Activated CD4-positive, alpha-beta T cell treated with anti-CD3 and anti-CD28 coated beads, Interleukin-2, amount 10 ng/mL, durations not matched to agents 24 days and 14 days (primary cell): ENCODE measurements at regions not wholly inside any gene's neighbourhood (a gene's known extent, or its start where the extent isn't known, plus 50 kb on each side); places are given as distances from the start of the nearest gene placed in this dataset.

Experiments
- DNase-seq: peaks from one replicate; pipeline ENCODE4 v3.0.0; 2022
- H3K27ac Mint-ChIP-seq: one replicate; pipeline ENCODE4 v1.8.0; 2022; ENCODE audit warnings: mild to moderate bottlenecking, mixed read lengths
- H3K27me3 Mint-ChIP-seq: one replicate; pipeline ENCODE4 v1.8.0; 2022; ENCODE audit warnings: mixed read lengths
- H3K36me3 Mint-ChIP-seq: one replicate; pipeline ENCODE4 v1.8.0; 2022; ENCODE audit warnings: low read depth, mild to moderate bottlenecking, mixed read lengths
- H3K4me1 Mint-ChIP-seq: one replicate; pipeline ENCODE4 v1.8.0; 2021; ENCODE audit warnings: mixed read lengths
- H3K4me3 Mint-ChIP-seq: one replicate; pipeline ENCODE4 v1.8.0; 2022; ENCODE audit warnings: mild to moderate bottlenecking, moderate library complexity, mixed read lengths
- H3K9me3 Mint-ChIP-seq: one replicate; pipeline ENCODE4 v1.8.0; 2021; ENCODE audit warnings: mixed read lengths
- intact Hi-C: fragments of 100-400 bp; cut with micrococcal nuclease; formaldehyde crosslinking; loops from one replicate; pipeline ENCODE4 v1.15.1; 2023

GRCh38 chr6:133758815-133759335, 130.0 kb upstream of the TCF21 start:
- Mint-ChIP-seq H3K4me1 (no peaks in the 10 kb centered on the region), H3K36me3 (no peaks in the 10 kb centered on the region), H3K9me3 (no peaks in the 10 kb centered on the region), H3K27ac (no peak overlapping the region), H3K4me3 (no peak overlapping the region), H3K27me3 (peaks cover 15% of the 10 kb centered on the region)
- intact Hi-C loops = no loop called here
- no peak for DNase-seq

- no peaks in the 10 kb centered on the region for H3K4me1 Mint-ChIP-seq
- no peak overlapping the region for H3K4me3 Mint-ChIP-seq
- intact Hi-C loops = no loop called here
- H3K36me3 Mint-ChIP-seq = no peaks in the 10 kb centered on the region
- no peaks in the 10 kb centered on the region for H3K9me3 Mint-ChIP-seq
- peaks cover 18% of the 10 kb centered on the region for H3K27me3 Mint-ChIP-seq
- H3K27ac Mint-ChIP-seq = no peak overlapping the region
- no peak for DNase-seq
These were observed 129.4 kb upstream of the TCF21 start for GRCh38 chr6:133759524-133759923.

GRCh38 chr6:133761706-133762105, 127.2 kb upstream of the TCF21 start:
- Mint-ChIP-seq H3K36me3 (no peaks in the 10 kb centered on the region), H3K27me3 (peaks cover 17% of the 10 kb centered on the region), H3K27ac (no peak overlapping the region), H3K4me1 (no peaks in the 10 kb centered on the region), H3K9me3 (no peaks in the 10 kb centered on the region), H3K4me3 (no peak overlapping the region)
- no peak for DNase-seq
- intact Hi-C loops = no loop called here

DNA sequence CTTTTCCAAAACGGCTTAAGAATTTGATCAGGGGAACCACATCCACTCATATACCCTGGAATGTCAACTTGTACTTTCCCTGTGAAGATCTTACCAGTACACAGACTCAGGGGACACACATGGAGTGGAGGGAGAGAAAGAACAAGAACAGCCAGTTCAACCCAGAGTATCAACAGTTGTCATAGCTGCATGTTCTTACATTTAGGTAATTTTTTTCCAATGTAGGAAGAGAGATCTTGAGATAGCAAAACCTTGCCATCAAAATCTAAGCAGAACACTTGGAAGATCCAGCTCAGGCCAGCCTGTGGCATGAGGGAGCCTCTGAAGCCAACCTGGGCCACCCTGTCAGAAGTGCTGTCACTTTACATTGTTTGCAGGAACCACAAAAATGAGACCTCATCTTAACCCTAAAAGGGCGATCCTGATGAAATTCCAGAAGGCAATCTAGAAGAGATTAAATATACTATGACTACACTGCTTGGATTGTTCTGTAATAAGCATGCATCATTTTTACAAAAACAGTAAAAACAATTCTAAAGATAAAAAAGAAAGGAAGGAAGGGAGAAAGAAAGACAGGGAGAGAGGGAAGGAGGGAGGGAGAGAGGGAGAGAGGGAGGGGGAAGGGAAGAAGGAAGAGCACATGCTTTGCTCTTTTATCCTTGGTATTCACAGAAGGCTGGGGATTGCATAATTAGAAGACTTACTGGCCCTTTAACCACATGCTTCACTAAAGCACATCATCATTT, 124.7 kb upstream of the TCF21 start:
- Mint-ChIP-seq H3K27ac (no peak overlapping the region), H3K4me3 (no peak overlapping the region), H3K9me3 (no peaks in the 10 kb centered on the region), H3K4me1 (no peaks in the 10 kb centered on the region), H3K27me3 (peaks cover 14% of the 10 kb centered on the region), H3K36me3 (no peaks in the 10 kb centered on the region)
- intact Hi-C loops = no loop called here
- DNase-seq = no peak

GRCh38 chr6:133764754-133765208, 124.1 kb upstream of the TCF21 start:
- Mint-ChIP-seq H3K27me3 (peaks cover 14% of the 10 kb centered on the region), H3K4me1 (no peaks in the 10 kb centered on the region), H3K9me3 (no peaks in the 10 kb centered on the region), H3K4me3 (no peak overlapping the region), H3K36me3 (no peaks in the 10 kb centered on the region), H3K27ac (no peak overlapping the region)
- intact Hi-C loops = no loop called here
- DNase-seq = no peak

DNA sequence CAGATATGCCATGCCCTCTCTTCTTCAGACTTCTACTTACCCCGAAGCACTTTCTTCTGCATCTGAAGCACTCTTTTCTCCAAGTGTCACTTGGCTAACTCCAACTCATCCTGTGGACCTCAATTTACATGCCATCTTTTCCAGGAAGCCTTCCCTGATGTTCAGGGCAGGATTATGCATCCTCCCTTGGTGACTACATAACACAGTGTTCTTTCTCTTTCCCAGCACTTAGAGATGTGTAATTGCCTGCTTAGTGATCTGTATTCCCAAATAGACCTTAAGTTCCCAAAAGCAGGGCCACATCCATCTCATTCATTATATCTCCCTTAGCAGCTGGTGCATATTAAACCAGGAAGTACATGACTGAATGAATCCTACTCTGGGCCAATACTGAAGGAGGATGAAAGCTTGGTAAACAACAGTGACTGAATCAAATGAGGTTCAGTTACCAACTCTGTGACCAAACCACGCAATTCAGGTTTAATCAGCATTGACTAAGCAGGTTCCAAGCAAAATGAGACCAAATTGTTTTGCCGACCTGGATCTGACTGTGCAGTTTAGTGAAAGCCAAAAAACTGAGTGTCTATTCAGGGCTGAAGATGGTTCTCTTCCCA, 121.4 kb upstream of the TCF21 start:
- intact Hi-C loops = no loop called here

GRCh38 chr6:133768656-133769295, 120.1 kb upstream of the TCF21 start:
- H3K27me3 Mint-ChIP-seq = peaks cover 15% of the 10 kb centered on the region
- H3K4me3 Mint-ChIP-seq = no peak overlapping the region
- H3K36me3 Mint-ChIP-seq = no peaks in the 10 kb centered on the region

More for the DNA sequence above, 121.4 kb upstream of the TCF21 start:
- Mint-ChIP-seq H3K4me3 (no peak overlapping the region), H3K9me3 (no peaks in the 10 kb centered on the region), H3K4me1 (no peaks in the 10 kb centered on the region), H3K36me3 (no peaks in the 10 kb centered on the region), H3K27me3 (peaks cover 20% of the 10 kb centered on the region), H3K27ac (no peak overlapping the region)
- DNase-seq = no peak

DNA sequence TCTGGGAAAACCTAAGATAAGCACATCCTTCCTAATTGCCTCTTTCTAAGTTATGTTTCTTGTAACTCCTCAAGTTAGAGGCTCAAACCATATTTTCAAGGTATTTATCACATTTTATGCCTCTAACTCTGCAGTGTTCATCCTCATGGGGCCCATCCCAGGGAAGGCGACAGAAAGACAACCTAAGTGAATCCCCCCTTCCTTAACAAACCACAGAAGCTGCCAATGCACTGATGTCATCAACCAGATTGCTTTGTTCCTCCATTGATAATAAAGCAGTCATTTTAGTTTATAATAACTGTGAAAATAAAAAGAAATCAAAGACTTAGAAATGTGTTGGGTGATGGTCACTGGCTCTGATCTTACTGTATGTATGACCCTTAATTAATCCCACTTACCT, 119.5 kb upstream of the TCF21 start:
- no peak overlapping the region for H3K4me3 Mint-ChIP-seq
- no peak for DNase-seq
- H3K27me3 Mint-ChIP-seq = peaks cover 8% of the 10 kb centered on the region
- H3K36me3 Mint-ChIP-seq = no peaks in the 10 kb centered on the region
- intact Hi-C loops = no loop called here
- peaks cover 4% of the 10 kb centered on the region for H3K9me3 Mint-ChIP-seq
- no peak overlapping the region for H3K27ac Mint-ChIP-seq
- H3K4me1 Mint-ChIP-seq = peaks cover 2% of the 10 kb centered on the region

More at GRCh38 chr6:133768656-133769295, 120.1 kb upstream of the TCF21 start:
- intact Hi-C loops = no loop called here
- H3K27ac Mint-ChIP-seq = no peak overlapping the region
- no peak for DNase-seq
- no peaks in the 10 kb centered on the region for H3K9me3 Mint-ChIP-seq
- H3K4me1 Mint-ChIP-seq = no peaks in the 10 kb centered on the region

- intact Hi-C loops = no loop called here
- Mint-ChIP-seq H3K4me3 (no peak overlapping the region), H3K9me3 (peaks cover 4% of the 10 kb centered on the region), H3K36me3 (no peaks in the 10 kb centered on the region), H3K27ac (no peak overlapping the region), H3K27me3 (peaks cover 9% of the 10 kb centered on the region), H3K4me1 (peaks cover 2% of the 10 kb centered on the region)
- DNase-seq = no peak
These were observed 116.3 kb upstream of the TCF21 start for GRCh38 chr6:133772567-133772966.

DNA sequence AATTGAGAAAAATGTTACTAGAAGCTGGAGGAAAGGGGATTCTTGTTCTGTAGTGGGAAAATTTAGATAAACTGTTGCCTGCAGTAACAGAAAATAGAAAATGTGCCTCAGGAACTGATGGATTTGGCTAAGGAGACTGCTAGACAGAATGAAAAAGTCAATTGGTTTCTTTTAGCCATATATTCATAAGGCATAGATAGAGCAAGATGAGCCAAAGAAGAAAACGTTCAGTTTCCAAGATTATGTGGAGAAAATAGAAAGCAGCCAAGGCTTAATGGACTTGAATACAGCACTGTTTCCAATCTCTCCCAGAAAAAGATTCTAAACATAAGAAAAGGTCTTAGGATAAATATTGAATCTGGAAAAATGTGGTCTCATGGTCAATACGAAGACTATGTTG, 115.1 kb upstream of the TCF21 start:
- Mint-ChIP-seq H3K27me3 (peaks cover 9% of the 10 kb centered on the region), H3K9me3 (peaks cover 4% of the 10 kb centered on the region), H3K4me3 (no peak overlapping the region), H3K4me1 (peaks cover 2% of the 10 kb centered on the region), H3K36me3 (no peaks in the 10 kb centered on the region), H3K27ac (no peak overlapping the region)
- DNase-seq = no peak
- intact Hi-C loops = no loop called here

DNA sequence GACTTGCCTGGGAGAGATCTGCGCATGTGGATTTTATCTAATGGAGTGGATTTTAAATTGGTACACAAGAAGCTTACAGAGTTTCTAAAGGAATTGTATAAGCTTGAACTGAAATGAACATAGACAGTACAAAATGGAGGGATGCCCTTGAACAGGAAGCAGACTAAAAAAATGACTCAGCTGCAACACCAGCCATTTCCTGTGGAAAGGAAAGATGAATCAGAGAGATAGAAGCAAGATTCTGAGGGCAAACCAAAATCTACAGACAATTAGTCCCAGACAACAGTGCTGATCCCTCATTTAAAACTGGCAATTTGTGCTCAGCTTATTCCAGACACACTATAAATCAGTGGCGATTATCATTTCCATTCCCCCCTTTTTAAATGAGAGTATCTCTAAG, 114.6 kb upstream of the TCF21 start:
- intact Hi-C loops = no loop called here
- no peak for DNase-seq
- Mint-ChIP-seq H3K4me1 (peaks cover 2% of the 10 kb centered on the region), H3K36me3 (no peaks in the 10 kb centered on the region), H3K4me3 (no peak overlapping the region), H3K27ac (peak overlapping the region; percentile 7), H3K27me3 (peaks cover 9% of the 10 kb centered on the region), H3K9me3 (peaks cover 4% of the 10 kb centered on the region)

DNA sequence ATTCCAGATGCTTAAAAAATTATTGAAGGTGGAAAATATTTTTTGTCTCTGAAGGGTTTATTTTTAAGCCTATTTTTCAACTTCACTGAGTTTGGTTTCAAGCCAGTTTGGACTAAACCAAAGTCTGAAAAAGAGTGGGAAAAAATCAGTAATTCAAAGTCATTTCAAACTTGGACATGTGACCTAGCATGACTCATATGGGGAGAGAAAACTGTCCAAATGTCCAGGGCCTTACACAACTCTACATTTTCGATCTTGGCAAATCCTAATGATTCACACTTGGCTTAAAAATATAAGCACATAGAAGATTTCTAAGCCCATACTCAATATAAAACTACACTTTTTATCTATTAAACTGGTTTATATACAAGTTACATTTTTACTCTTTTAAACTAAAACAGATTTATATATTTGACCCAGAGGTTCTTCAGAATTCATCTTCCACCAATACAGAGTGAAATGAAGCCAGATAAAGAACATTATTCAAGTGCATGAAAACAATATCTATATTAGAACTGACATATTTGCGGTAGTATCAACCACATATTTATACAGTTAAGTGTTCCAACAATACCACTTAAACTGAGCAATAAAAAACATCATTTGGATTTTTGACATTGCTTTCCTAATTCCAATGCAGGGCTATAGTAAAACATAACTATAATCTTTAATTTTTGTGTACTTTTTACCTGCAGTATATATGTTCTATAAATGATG, 110.3 kb upstream of the TCF21 start:
- Mint-ChIP-seq H3K4me1 (peaks cover 2% of the 10 kb centered on the region), H3K4me3 (no peak overlapping the region), H3K36me3 (no peaks in the 10 kb centered on the region), H3K9me3 (peaks cover 4% of the 10 kb centered on the region), H3K27ac (no peak overlapping the region), H3K27me3 (peaks cover 5% of the 10 kb centered on the region)
- DNase-seq = no peak
- intact Hi-C loops = no loop called here

- no peaks in the 10 kb centered on the region for H3K4me1 Mint-ChIP-seq
- H3K36me3 Mint-ChIP-seq = no peaks in the 10 kb centered on the region
- intact Hi-C loops = no loop called here
- no peak overlapping the region for H3K4me3 Mint-ChIP-seq
- DNase-seq = no peak
- H3K9me3 Mint-ChIP-seq = no peaks in the 10 kb centered on the region
- peaks cover 5% of the 10 kb centered on the region for H3K27me3 Mint-ChIP-seq
- no peak overlapping the region for H3K27ac Mint-ChIP-seq
These were observed 108.8 kb upstream of the TCF21 start for GRCh38 chr6:133779916-133780695.
